Adrenal gland (tissue), 9 donors: ENCODE measurements at regions not wholly inside any gene's neighbourhood (a gene's known extent, or its start where the extent isn't known, plus 50 kb on each side); places are given as distances from the start of the nearest gene placed in this dataset.

ENCODE experiments used
- DNase-seq, 7 donors: peaks; one replicate each; pipeline ENCODE4 v3.0.0-alpha.2; 2019 to 2020
- H3K27ac ChIP-seq, 5 donors: fragments of 200-600 bp; sonication (generic) in 4 of 5; 1 replicate in 3 of 5; 2 replicates in 2 of 5; pipeline versions ENCODE4 v1.5.1 to v1.8.0; 2016 to 2020; ENCODE audit warnings: mild to moderate bottlenecking in 1 of 5
- H3K27me3 ChIP-seq: fragments of 200-600 bp; 2 replicates; pipeline ENCODE4 v1.8.0; 2021
- H3K36me3 ChIP-seq, 2 donors: fragments of 200-600 bp; replicated peaks in 1 of 2; 1 replicate in 1 of 2; 2 replicates in 1 of 2; pipeline versions ENCODE4 v1.5.1 to v1.8.0; 2018 to 2022
- H3K4me1 ChIP-seq, 2 donors: fragments of 200-600 bp; replicated peaks in 1 of 2; 1 replicate in 1 of 2; 2 replicates in 1 of 2; pipeline versions ENCODE4 v1.5.1 to v1.8.0; 2018 to 2021
- H3K4me3 ChIP-seq, 4 donors: fragments of 200-600 bp; sonication (generic) in 3 of 4; one replicate each; pipeline ENCODE4 v1.5.1; 2016 to 2018
- H3K9me3 ChIP-seq, 3 donors: fragments of 200-600 bp; sonication (generic) in 1 of 3; replicated peaks in 1 of 3; 1 replicate in 2 of 3; 2 replicates in 1 of 3; pipeline versions ENCODE4 v1.5.1 to v1.8.0; 2016 to 2021
- CTCF ChIP-seq, 6 experiments: fragments of 450-650 bp in 4 of 6; fragments of 200-600 bp in 2 of 6; sonication (generic) in 1 of 6; IDR thresholded peaks; 1 replicate in 5 of 6; 2 replicates in 1 of 6; pipeline versions ENCODE4 v1.5.1 to v1.8.0; 2016 to 2021; ENCODE audit warnings: antibody characterized with exemption in 6 of 6, mild to moderate bottlenecking in 2 of 6, moderate library complexity in 1 of 6
- POLR2A ChIP-seq, 2 donors: fragments of 450-650 bp; IDR thresholded peaks; one replicate each; pipeline ENCODE4 v1.6.1; 2017; ENCODE audit warnings: antibody characterized with exemption in 2 of 2, mild to moderate bottlenecking in 2 of 2, moderate library complexity in 1 of 2
- WGBS, 4 donors: extraction: QIAGEN DNeasy Blood & Tissue Kit in 2 of 4; methylation state at CpG; one replicate each; pipeline versions ENCODE4 v1.1.5 to v1.1.7; 2013 to 2017; 5-methylcytosine and 5-hydroxymethylcytosine counted together
- intact Hi-C, 2 donors: fragments of 100-400 bp; cut with DNase I; formaldehyde crosslinking; loops; one replicate each; pipeline versions ENCODE4 v1.14.1 to v1.15.0; 2022 to 2023
- donor health status: healthy with polysubstance abuse.
- donor health status: Bipolar disorder and iron deficiency.
- donor health status: DM: yes; HTN: yes; CAD: no.
- donor health status: DM: no; HTN: no; CAD: no.
- donor health status: DM: no; HTN: no; CAD: no.

GRCh38 chr16:54985156-54985555, 54.5 kb downstream of the IRX5 start:
- no peak overlapping the region for H3K4me3 ChIP-seq
- no peaks in the 10 kb centered on the region for H3K9me3 ChIP-seq
- DNase-seq, result no peak
- no peak overlapping the region for H3K27ac ChIP-seq
- intact Hi-C loops, result no loop called here
- TF ChIP-seq POLR2A (IDR thresholded peaks at IDR 0.05) (no peak), CTCF (IDR thresholded peaks at IDR 0.05) (no peak)
- H3K27me3 ChIP-seq, result no peaks in the 10 kb centered on the region
- 75 to 86% (median 84%) methylated on average over 9 of the region's 9 CpGs for WGBS, 4 donors
- H3K4me1 ChIP-seq, result no peaks in the 10 kb centered on the region
- no peaks in the 10 kb centered on the region for H3K36me3 ChIP-seq

- Histone ChIP-seq H3K36me3 (no peaks in the 10 kb centered on the region), H3K27me3 (peaks cover 5% of the 10 kb centered on the region), H3K27ac (no peak overlapping the region), H3K4me3 (no peak overlapping the region), H3K4me1 (no peaks in the 10 kb centered on the region), H3K9me3 (no peaks in the 10 kb centered on the region)
- intact Hi-C loops, result no loop called here
- TF ChIP-seq POLR2A (IDR thresholded peaks at IDR 0.05) (no peak), CTCF (IDR thresholded peaks at IDR 0.05) (no peak)
- no peak for DNase-seq
- 77 to 87% (median 79%) methylated on average over 3 of the region's 3 CpGs for WGBS, 4 donors
These were observed 55.0 kb downstream of the IRX5 start for GRCh38 chr16:54985668-54986067.

- WGBS, 4 donors, result 75 to 87% (median 83%) methylated on average over 8 of the region's 8 CpGs
- Histone ChIP-seq H3K4me3 (no peak overlapping the region), H3K9me3 (no peaks in the 10 kb centered on the region), H3K27ac (no peak overlapping the region), H3K36me3 (no peaks in the 10 kb centered on the region), H3K27me3 (peaks cover 5% of the 10 kb centered on the region), H3K4me1 (no peaks in the 10 kb centered on the region)
- no peak for DNase-seq
- intact Hi-C loops, result no loop called here
- TF ChIP-seq CTCF (IDR thresholded peaks at IDR 0.05) (no peak), POLR2A (IDR thresholded peaks at IDR 0.05) (no peak)
These were observed 55.7 kb downstream of the IRX5 start for GRCh38 chr16:54986409-54986808.

- WGBS, 4 donors, result 61 to 74% (median 66%) methylated on average over 10 to 14 of the region's 14 CpGs
- DNase-seq, result no peak
- Histone ChIP-seq H3K4me1 (no peaks in the 10 kb centered on the region), H3K27me3 (peaks cover 10% of the 10 kb centered on the region), H3K9me3 (no peaks in the 10 kb centered on the region), H3K27ac (no peak overlapping the region), H3K4me3 (no peak overlapping the region), H3K36me3 (no peaks in the 10 kb centered on the region)
- intact Hi-C loops, result no loop called here
- TF ChIP-seq CTCF (IDR thresholded peaks at IDR 0.05), result no peak
- TF ChIP-seq POLR2A (IDR thresholded peaks at IDR 0.05), result no peak
These were observed 56.4 kb downstream of the IRX5 start for GRCh38 chr16:54987081-54987480.
